HepG2 (cell line): ENCODE measurements at regions not wholly inside any gene's neighbourhood (a gene's known extent, or its start where the extent isn't known, plus 50 kb on each side); places are given as distances from the start of the nearest gene placed in this dataset.

ENCODE experiments used
- ATAC-seq: fragments of 200-7000 bp; cut with Tn5 transposase; 3 replicates; pipeline ENCODE4 v1.9.1; 2020; ENCODE audit warnings: mild to moderate bottlenecking, moderate library complexity
- BruUV-seq: library from RNA; stranded (reverse); fragments of 400-500 nt; replicated peaks from 2 replicates; lab custom pipeline; 2021; lab: Mats Ljungman, UMichigan
- CTCF ChIA-PET: fragments of 300-600 bp; formaldehyde crosslinking; extraction: SDS; loops from one replicate; lab custom pipeline; 2021; ENCODE audit warnings: low total read pairs, inconsistent platforms, low intra/inter-chr PET ratio; lab: Yijun Ruan, JAX
- POLR2A ChIA-PET: fragments of 350-600 bp; sonication (Branson Sonifier 250); formaldehyde crosslinking; loops from one replicate; lab custom pipeline; 2020; ENCODE audit warnings: antibody characterized with exemption, inconsistent platforms; lab: Yijun Ruan, JAX
- DNase-seq: peaks from one replicate; pipeline ENCODE4 v3.0.0-alpha.2; 2015; ENCODE audit warnings: low spot score
- FAIRE-seq: peaks from 3 replicates; lab custom pipeline; 2011; peaks lifted over from hg19 to GRCh38; lab: Jason Lieb, UNC
- H2AFZ ChIP-seq: one replicate; pipeline ENCODE4 v1.6.1; 2011; ENCODE audit warnings: low read length, inconsistent platforms
- H3K27ac ChIP-seq: fragments of 300-600 bp; 3 replicates; pipeline ENCODE4 v1.8.0; 2011; ENCODE audit warnings: mixed run types, mild to moderate bottlenecking, mixed read lengths, low read length, inconsistent platforms; ENCODE audit not compliant: insufficient read depth; ENCODE audit errors: extremely low read length
- H3K27me3 ChIP-seq, 2 experiments: fragments of 200-600 bp in 1 of 2; 2 replicates in 1 of 2; 3 replicates in 1 of 2; pipeline versions ENCODE4 v1.6.0 to v1.8.0; 2011; ENCODE audit warnings: low read length in 2 of 2, mild to moderate bottlenecking in 2 of 2, moderate library complexity in 2 of 2, inconsistent platforms in 1 of 2; ENCODE audit not compliant: insufficient read depth in 2 of 2, control insufficient read depth in 1 of 2
- H3K36me3 ChIP-seq, 2 experiments: fragments of 200-600 bp in 1 of 2; replicated peaks in 1 of 2; 2 replicates in 1 of 2; 3 replicates in 1 of 2; pipeline versions ENCODE4 v1.5.1 to v1.8.0; 2011; ENCODE audit warnings: low read length in 2 of 2, inconsistent platforms in 1 of 2; ENCODE audit not compliant: insufficient read depth in 2 of 2, control insufficient read depth in 1 of 2
- H3K4me1 ChIP-seq: 2 replicates; pipeline ENCODE4 v1.5.1; 2012; ENCODE audit warnings: low read length, inconsistent platforms; ENCODE audit not compliant: insufficient read depth
- H3K4me2 ChIP-seq: 2 replicates; pipeline ENCODE4 v1.6.0; 2011; ENCODE audit warnings: low read depth, low read length, inconsistent platforms
- H3K4me3 ChIP-seq, 3 experiments: fragments of 200-600 bp in 1 of 3; sonication (generic), shearing (Covaris generic) in 1 of 3; replicated peaks in 1 of 3; 2 replicates each; pipeline ENCODE4 v1.5.1; 2011 to 2016; ENCODE audit warnings: low read length in 3 of 3, inconsistent platforms in 2 of 3, low read depth in 2 of 3, mild to moderate bottlenecking in 2 of 3, control low read depth in 1 of 3, mixed read lengths in 1 of 3; ENCODE audit not compliant: insufficient read depth in 1 of 3
- H3K79me2 ChIP-seq: one replicate; pipeline ENCODE4 v1.6.1; 2011; ENCODE audit warnings: low read length, inconsistent platforms; ENCODE audit not compliant: insufficient read depth
- H3K9ac ChIP-seq: 2 replicates; pipeline ENCODE4 v1.6.0; 2011; ENCODE audit warnings: mild to moderate bottlenecking, low read depth, low read length, inconsistent platforms; ENCODE audit not compliant: insufficient read depth
- H3K9me3 ChIP-seq: 2 replicates; pipeline ENCODE4 v1.5.1; 2012; ENCODE audit warnings: mild to moderate bottlenecking, low read length
- H4K20me1 ChIP-seq: 2 replicates; pipeline ENCODE4 v1.6.0; 2011; ENCODE audit warnings: inconsistent platforms, mild to moderate bottlenecking, low read length, moderate library complexity; ENCODE audit not compliant: insufficient read depth
- CEBPB ChIP-seq: IDR thresholded peaks from 2 replicates; pipeline ENCODE4 v1.6.1; 2011; ENCODE audit warnings: low read depth, low read length, improper control_type of control experiment, borderline replicate concordance
- CEBPG ChIP-seq: IDR thresholded peaks from 2 replicates; pipeline ENCODE4 v1.6.1; 2016
- FOXA3 ChIP-seq: IDR thresholded peaks from 2 replicates; pipeline ENCODE4 v1.6.1; 2016; ENCODE audit warnings: missing genetic modification reagents, missing compliant biosample characterization
- FOXK1 ChIP-seq: sonication (generic); formaldehyde crosslinking; IDR thresholded peaks from 2 replicates; pipeline ENCODE4 v1.4.0; 2020; ENCODE audit warnings: low read depth, missing genetic modification reagents, borderline replicate concordance
- PPARG ChIP-seq: conservative IDR thresholded peaks from 2 replicates; pipeline ENCODE4 v1.6.1; 2016; ENCODE audit warnings: missing biosample characterization, missing genetic modification reagents
- ZNF263 ChIP-seq: sonication (generic); formaldehyde crosslinking; IDR thresholded peaks from 2 replicates; pipeline ENCODE4 v1.4.0; 2020; ENCODE audit warnings: missing genetic modification reagents
- ZNF276 ChIP-seq: sonication (generic); formaldehyde crosslinking; IDR thresholded peaks from 2 replicates; pipeline ENCODE4 v1.4.0; 2020; ENCODE audit warnings: mild to moderate bottlenecking, low read depth, missing genetic modification reagents
- ZNF800 ChIP-seq: sonication (generic); formaldehyde crosslinking; IDR thresholded peaks from 2 replicates; pipeline ENCODE4 v1.4.0; 2020; ENCODE audit warnings: missing genetic modification reagents
- WGBS: methylation state at CpG from one replicate; pipeline ENCODE4 v1.1.6; 2017; ENCODE audit warnings: low lambda C conversion rate; 5-methylcytosine and 5-hydroxymethylcytosine counted together
- in situ Hi-C: cut with HindIII; loops from 2 replicates; pipeline ENCODE4 v1.10.0; 2017; ENCODE audit warnings: low pct_unique_long_range_greater_than_20kb; ENCODE audit not compliant: extremely low pct_ligation_motif_present
- intact Hi-C: fragments of 100-400 bp; cut with micrococcal nuclease; formaldehyde crosslinking; loops from one replicate; pipeline ENCODE4 v1.10.0; 2022; ENCODE audit not compliant: unreplicated experiment

- TF ChIP-seq ZNF800 (CRISPR knock-in tag): no peak
- peak; percentile 98 for TF ChIP-seq PPARG (CRISPR knock-in tag)
- no peak for TF ChIP-seq FOXK1 (CRISPR knock-in tag)
- no peak for TF ChIP-seq ZNF276 (CRISPR knock-in tag)
Measured at GRCh38 chr5:42881416-42882117, 69.9 kb upstream of the SELENOP start (continued).

- Histone ChIP-seq H3K36me3 (no peaks in the 10 kb centered on the region), H3K4me3 (no peak overlapping the region), H3K27me3 (no peaks in the 10 kb centered on the region), H3K4me2 (peak overlapping the region; percentile 12; the same call in 1 of the 2 replicates), H2AFZ (no peak overlapping the region), H3K9ac (no peak overlapping the region), H3K79me2 (peaks cover 73% of the 10 kb centered on the region), H4K20me1 (no peaks in the 10 kb centered on the region), H3K9me3 (no peaks in the 10 kb centered on the region), H3K4me1 (peaks cover 92% of the 10 kb centered on the region), H3K27ac (no peak overlapping the region)
- ATAC-seq (no peak), DNase-seq (no peak), FAIRE-seq (no peak)
- ChIA-PET CTCF (no interaction called here), POLR2A (interaction anchor here (0.9 to 13.5 kb wide), 6 partner anchors 9 to 82 kb away, joined by 3 to 263 read pairs (median 6); partner anchors contain the start of gene SELENOP)
- BruUV-seq: no TSS peak
- WGBS: 89% methylated on average over 1 of the region's 1 CpG
- in situ Hi-C loops: loop anchor here (10.0 kb wide), 1 partner anchor 76 kb away; no protein-coding TSS in a partner anchor
- intact Hi-C loops: loop anchor here (10.0 kb wide), 2 partner anchors 286 to 366 kb away; no protein-coding TSS in a partner anchor
- TF ChIP-seq CEBPG (CRISPR knock-in tag) (peak; percentile 21; the same call in 1 of the 2 replicates), FOXA3 (CRISPR knock-in tag) (0 out of 2 replicates have a peak, but pooled peaks have one; percentile 21), CEBPB (peak; percentile 51; the same call in 1 of the 2 replicates), ZNF263 (CRISPR knock-in tag) (no peak)
Measured at GRCh38 chr5:42880496-42881150, 68.9 kb upstream of the SELENOP start.
